SHP77 treated with DMSO at 0.1 percent for 48 hours (cell line): ENCODE measurements at regions not wholly inside any gene's neighbourhood (a gene's known extent, or its start where the extent isn't known, plus 50 kb on each side); places are given as distances from the start of the nearest gene placed in this dataset.
A peak's percentile ranks its signal among the peaks of the same experiment; 100 is the strongest.
"Not testable (repeated sequence)": the region's sequence is repeated elsewhere in the genome, so short reads cannot be mapped to it uniquely, and the experiment has no call there.

Experiments used
- DNase-seq: peaks from one replicate; lab custom pipeline; 2025; lab: John Stamatoyannopoulos, UW

GRCh38 chr2:219726916-219727315, 99.5 kb downstream of the SLC4A3 start:
- DNase-seq, result no peak

- DNase-seq, result no peak
Measured at GRCh38 chr2:219727771-219728429, 100.5 kb downstream of the SLC4A3 start.

DNA sequence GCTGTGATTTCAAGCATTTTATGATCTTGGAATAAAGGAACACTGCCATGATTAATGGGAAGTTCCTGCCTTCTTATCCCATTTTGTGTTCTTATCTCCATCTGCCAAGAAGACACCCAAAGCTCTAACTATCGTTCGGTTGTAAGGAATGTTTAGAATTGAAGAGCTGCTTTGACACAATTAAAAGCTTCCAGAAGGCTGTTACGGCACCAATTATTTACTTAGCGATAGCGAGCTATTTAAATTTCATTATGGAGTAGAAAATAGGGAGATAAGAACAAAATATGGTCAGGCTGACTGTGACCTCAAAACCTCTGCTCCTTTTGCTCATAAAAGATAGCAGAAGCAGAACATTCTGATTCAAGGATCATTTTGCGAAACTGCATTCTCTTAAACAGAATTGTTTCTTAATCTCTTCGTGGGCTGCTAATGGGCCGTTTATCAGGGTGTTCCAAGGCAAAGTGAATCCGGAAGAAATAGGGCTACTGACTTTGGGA, 101.6 kb downstream of the SLC4A3 start:
- no peak for DNase-seq

DNA sequence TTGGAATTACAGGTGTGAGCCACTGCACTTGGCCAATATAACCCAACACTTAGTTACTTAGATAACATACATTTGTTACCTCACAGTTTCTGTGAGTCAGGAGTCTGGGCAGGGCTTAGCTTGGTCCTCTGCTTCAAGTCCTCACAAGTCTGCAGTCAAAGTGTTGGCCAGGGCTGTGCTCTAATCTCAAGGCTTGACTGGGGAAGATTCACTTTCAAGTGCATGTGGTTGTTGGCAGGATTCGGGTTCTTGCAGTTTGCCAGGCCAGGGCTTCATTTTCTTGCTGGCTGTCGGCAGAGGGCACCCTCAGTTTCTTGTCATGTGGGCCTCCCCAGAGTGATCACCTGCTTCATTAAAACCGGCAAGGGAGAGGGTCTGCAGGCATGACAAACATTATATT, 103.7 kb downstream of the SLC4A3 start:
- DNase-seq, result no peak

DNA sequence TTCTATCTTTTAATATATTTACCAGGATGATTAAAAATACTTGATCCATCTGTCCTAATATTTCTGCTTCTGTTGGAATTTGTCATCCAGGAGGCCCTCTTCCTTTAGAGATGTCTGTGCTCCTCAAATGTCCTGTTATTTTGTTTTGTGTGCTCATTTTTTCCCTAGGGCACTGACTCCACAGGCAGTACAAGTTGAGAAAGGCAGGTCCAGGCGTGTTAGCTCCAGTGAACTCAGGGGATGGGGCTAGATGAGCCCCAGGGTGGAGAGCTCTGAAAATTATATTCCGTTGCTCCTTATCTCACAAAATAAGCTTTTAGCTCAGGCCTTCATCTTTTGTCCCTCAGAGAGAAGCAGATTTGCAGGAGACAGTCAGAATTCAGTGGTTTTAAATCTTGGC, 105.7 kb downstream of the SLC4A3 start:
- no peak for DNase-seq

DNA sequence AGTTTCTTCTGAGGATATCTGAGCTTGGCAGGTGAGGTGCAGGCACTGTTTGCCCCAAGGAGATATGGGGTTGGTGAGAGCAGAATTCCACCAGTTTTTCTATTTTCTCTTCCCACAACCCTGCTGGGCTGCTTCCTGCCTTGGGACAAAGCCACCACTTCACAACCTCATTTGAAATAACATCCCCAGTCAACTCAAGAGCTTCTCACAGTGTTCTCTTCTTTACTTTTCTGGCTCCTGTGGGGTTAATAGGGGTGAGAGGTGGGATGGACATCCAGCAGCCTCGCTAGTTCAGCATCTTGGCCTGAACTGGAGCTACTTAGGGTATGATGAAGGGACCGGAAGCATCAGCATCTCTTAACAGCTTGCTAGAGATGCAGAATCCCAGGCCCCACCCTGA, 106.3 kb downstream of the SLC4A3 start:
- DNase-seq, result no peak

GRCh38 chr2:219736209-219736608, 108.8 kb downstream of the SLC4A3 start:
- peak; percentile 46 for DNase-seq

GRCh38 chr2:219737270-219737691, 109.9 kb downstream of the SLC4A3 start:
- peak; percentile 37 for DNase-seq

DNA sequence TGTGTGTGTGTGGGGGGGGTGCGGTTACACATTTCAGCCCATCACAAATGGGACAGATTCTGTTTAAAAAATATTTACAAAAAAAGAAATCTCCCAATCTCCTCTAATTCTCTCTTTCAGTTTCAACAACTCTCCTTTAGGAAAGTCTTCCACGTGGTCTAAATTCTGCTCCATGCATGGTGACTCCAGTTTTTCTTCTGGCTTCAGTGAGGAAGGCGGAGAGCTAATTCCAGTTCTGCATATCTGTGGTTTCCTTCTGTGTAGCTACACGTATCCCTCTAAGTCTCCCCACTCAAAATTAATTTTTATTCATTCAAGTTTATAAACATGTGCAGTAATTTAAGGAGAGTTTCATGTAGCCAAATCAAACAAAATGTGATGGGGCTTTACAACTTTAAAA, 111.6 kb downstream of the SLC4A3 start:
- DNase-seq, result no peak

DNA sequence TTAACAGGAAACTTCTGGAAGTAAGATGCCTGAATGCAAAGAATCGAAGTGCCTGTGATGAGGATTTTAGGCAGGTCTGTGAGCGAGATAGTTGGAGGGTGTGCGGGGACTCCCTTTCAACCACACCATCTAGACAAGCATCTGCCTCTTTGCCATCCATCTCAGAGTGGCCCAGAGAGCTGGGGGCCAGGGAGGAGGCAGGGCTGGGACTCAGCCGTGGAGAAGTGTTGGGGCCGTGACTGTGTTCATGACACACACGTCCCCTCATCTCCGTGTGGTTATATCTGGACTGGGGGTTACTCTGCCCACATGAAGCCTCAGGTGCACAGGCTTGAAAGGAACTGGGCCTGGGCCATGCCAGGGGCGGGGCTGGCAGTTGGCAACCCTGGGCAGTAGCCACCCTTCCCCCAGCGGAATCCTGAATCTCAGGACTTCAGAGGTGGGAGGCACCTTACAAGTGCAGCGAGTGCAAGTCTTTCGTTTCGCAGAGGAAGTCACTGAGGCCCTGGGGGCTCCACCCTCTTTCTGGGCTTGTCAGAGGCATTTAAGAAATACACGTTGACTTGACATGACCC, 112.5 kb downstream of the SLC4A3 start:
- DNase-seq, result no peak

- DNase-seq, result no peak
Measured at GRCh38 chr2:219743548-219743947, 116.1 kb downstream of the SLC4A3 start.

DNA sequence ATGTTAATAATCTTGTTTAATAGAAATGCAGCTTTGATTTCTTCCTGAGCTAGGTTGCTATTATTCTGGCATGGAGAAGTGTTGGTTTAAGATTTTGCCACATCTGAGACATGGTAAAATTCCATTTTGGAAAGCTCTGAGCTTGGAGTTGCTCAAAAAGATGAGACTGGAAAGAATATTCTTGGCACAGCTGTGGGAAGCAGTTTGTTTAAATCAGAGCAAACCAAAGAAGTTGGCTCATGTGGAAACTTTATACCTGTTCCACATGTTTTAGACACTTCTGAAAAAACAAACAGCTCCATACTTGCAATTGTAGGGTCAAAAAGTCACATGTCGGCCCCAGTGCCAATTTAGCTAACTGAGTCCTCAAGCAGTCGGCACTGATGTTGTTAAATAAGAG, 116.6 kb downstream of the SLC4A3 start:
- no peak for DNase-seq

GRCh38 chr2:219744600-219744999, 117.2 kb downstream of the SLC4A3 start:
- no peak for DNase-seq

DNA sequence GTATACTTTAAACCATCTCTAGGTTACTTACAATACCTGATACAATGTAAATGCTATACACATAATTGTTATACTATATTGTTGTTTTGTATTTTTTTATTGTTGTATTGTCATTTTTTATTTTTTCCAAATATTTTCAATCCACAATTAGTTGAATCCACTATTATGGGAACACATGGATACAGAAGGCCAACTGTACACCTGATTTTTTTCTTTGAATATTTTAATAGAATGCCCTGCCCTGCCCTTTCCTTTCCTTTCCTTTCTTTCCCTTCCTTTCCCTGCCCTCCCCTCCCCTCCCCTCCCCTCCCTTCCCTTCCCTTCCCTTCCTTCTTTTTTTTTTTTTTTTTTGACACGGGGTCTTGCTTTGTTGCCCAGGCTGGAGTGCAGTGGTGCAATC, 120.2 kb downstream of the SLC4A3 start:
- DNase-seq, result no peak

DNA sequence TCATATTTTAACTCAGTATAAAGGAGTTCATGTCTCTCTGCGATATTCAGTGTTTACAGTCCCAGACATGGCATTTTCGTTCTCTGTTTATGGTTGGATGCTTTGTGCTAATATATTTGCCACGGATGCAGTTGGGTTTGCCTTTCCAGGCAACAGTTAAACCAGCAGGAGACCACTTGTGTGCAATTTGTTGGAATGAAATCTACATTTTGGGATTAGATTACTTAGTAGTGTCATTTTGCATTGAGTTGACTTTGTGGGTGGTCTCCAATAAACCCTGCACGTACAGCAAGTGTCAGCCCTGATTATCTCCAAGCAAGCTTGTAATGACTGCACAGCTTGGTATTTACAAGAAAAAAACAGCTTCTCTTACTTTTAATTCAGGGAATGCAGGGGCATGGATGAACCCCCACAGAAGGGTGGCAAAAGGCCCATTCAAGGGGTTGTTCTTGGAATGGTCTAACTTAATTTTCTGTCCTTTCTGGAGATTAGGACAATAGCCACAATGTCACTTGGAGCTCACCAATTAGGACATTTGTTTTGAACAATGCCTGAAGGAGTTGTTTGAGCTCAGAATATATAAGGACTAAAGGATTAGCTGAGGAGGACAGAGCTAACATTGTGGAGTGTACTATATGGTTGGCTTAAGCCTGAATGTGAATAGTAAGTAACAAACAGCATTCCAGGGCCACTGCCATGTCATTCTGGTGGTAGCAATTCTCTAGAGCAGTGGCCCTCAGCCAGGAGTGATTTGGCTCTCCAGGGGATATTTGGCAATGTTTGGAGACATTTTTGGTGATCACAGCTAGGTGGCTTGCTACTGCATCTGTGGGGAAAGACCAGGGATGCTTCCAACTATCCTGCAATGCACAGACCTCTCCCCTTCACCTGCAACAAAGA, 121.5 kb downstream of the SLC4A3 start:
- no peak for DNase-seq

DNA sequence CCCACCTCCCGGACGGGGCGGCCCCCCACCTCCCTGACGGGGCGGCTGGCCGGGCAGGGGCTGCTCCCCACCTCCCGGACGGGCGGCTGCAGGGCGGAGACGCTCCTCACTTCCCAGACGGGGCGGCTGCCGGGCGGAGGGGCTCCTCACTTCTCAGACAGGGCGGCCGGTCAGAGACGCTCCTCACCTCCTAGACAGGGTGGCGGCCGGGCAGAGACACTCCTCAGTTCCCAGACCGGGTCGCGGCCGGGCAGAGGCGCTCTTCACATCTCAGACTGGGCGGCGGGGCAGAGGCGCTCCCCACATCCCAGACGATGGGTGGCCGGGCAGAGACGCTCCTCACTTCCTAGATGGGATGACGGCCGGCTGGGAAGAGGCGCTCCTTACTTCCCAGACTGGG, 123.7 kb downstream of the SLC4A3 start:
- DNase-seq, result not testable (repeated sequence)

DNA sequence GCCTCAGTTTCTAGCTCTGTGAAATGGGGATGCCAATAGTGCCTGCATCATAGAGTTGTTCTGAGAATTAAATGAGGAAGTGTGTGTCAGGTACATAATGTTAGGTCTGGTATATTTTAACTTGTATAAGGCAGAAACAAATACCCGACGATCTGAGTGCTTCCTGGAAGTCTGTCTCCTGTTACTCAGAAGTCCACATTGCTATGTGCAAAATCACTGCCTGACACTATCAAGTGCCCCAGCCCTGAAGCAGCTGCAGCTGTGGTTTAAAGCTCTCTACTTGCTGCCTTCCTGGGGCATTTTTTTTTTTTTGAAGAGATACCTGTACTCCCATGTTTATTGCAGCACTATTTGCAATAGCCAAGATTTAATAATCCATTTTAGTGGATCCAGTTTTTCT, 125.3 kb downstream of the SLC4A3 start:
- no peak for DNase-seq

DNA sequence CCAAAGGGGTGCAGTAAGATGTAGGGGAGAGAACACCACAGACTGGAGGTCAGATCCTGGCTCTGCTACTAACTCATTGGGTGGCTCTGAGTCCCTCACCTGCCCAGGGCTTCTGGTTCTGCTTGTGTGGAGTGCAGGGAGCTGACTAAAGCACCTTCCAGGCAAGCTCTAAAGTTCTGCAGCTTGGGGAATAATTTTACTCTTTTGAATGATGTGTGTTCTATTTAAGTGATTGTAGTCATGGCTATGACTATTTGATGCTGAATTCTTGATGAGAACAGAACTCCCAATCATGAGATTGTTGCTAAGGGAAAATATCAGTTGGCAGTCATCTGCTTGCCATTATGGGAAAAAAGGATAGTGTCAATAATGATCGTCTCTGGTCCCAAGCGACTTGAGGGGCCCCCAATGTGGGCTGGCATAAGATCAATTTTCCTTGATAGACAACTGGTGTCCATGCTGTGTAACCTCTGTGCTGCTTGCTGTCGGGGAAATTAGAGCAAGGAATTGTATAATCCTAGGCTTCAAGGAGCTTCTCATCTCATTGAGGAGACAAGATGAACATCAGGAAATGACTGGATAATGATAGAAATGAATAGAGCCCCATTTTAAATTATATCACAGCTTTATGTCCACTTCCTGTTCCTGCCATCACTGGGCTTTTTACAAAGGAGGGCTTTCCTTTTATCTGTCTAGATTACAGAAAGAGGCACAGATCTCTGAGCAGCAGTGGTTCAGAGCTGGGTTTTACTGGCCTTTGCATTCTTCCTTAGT, 131.7 kb downstream of the SLC4A3 start:
- no peak for DNase-seq

- DNase-seq, result no peak
Measured at GRCh38 chr2:219759801-219760200, 132.4 kb downstream of the SLC4A3 start.

GRCh38 chr2:219765231-219765911, 137.9 kb downstream of the SLC4A3 start:
- DNase-seq, result no peak

GRCh38 chr2:219766658-219767057, 139.2 kb downstream of the SLC4A3 start:
- DNase-seq, result no peak
